ENCODE measurements at regions not wholly inside any gene's neighbourhood (a gene's known extent, or its start where the extent isn't known, plus 50 kb on each side); places are given as distances from the start of the nearest gene placed in this dataset.

GRCh38 chr5:147068998-147069397 lies 165.8 kb upstream of the STK32A start:
- no peak for TF ChIP-seq CTCF (IDR thresholded peaks at IDR 0.05)
- TF ChIP-seq EZH2 (IDR thresholded peaks at IDR 0.05): no peak
- no peak for TF ChIP-seq EZH2phosphoT487 (IDR thresholded peaks at IDR 0.05)
